GM21723 (cell line): ENCODE measurements at regions not wholly inside any gene's neighbourhood (a gene's known extent, or its start where the extent isn't known, plus 50 kb on each side); places are given as distances from the start of the nearest gene placed in this dataset.
"Not testable (repeated sequence)": the region's sequence is repeated elsewhere in the genome, so short reads cannot be mapped to it uniquely, and the experiment has no call there.

Source experiments
- ATAC-seq: cut with Tn5 transposase; IDR thresholded peaks from one replicate; pipeline ENCODE4 v1.9.1; 2021; ENCODE audit warnings: mild to moderate bottlenecking, moderate library complexity; ENCODE audit not compliant: unreplicated experiment

DNA sequence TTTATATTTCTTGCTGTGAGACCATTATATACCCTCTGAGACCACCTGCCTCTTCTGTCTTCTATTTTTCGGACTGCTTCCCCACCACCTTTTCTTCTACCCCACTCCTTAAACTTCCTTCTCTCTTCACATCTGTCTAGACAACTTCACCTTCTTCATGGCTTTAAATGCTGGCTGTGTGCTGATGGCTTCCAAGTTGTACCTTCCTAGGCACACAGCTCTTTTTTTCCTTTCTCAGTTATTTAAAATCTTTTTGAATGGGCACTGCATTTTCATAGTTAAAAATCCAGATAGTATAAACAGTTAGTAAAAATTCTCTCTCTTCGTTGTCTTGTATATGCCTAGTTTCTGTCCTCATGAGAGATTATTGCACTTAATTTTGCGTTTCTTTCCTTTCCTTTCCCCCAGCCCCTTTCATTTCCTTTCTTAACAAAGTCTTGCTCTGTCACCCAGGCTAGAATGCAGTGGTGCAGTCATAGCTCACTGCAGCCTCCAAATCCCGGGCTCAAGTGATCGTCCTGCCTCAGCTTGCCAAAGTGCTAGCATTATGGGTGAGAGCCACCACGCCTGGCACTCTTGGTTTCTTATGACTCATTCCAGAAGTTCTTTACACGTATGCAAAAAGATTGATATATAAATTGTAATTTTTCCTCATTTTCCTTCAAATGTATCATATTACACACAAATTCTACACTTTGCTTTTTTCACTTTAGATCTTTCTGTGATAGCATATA, 114.3 kb downstream of the NPIPB5 start:
- ATAC-seq, result no peak

GRCh38 chr16:22625967-22626366, 115.3 kb downstream of the NPIPB5 start:
- ATAC-seq, result no peak

DNA sequence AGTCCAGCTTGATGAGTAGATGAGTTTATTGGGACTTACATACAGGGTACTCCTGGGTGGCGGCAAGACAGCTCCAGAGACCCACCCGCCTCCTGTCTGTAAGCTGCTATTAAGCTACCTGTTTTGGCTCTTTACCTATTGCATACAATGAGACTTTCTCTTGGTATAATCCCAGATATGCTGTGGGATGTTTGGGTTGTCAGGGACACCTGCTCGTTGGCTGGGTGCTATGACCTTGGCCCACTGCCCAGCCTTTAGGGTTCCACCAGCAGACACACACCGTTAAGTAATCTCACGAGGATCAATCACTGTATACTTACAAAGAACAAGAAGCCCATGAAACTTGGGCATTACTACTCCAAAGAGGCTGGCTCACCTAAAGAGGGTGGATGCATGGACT, 116.4 kb downstream of the NPIPB5 start:
- no peak for ATAC-seq

DNA sequence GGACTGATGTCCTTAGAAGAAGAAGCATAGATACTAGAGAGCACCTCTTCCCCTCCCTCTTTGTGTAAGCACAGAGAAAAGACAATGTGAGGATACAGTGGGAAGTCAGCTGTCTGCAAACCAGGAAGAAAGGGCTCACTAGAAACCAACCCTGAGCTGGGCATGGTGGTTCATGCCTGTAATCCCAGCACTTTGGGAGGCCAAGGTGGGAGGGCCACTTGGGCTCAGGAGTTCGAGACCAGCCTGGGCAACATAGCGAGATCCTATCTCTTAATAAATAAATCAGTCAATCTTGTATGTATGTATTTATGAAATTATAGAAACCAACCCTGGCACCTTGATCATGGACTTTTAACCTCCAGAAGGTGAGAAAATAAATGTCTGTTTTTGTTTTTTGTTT, 118.3 kb downstream of the NPIPB5 start:
- ATAC-seq, result no peak

DNA sequence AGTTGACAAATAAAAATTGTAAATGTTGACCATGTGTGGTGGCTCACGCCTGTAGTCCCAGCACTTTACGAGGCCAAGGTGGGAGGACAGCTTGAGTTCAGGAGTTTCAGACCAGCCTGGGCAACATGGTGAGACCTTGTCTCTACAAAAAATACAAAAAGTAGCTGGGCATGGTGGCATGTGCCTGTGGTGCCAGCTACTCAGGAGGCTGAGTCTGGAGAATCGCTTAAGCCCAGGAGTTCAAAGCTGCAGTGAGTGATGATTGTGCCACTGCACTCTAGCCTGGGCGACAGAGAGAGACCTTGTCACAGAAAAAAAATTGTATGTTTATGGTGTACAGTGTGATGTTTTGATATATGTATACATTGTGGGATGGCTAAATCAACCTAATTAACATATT, 119.6 kb downstream of the NPIPB5 start:
- no peak for ATAC-seq

DNA sequence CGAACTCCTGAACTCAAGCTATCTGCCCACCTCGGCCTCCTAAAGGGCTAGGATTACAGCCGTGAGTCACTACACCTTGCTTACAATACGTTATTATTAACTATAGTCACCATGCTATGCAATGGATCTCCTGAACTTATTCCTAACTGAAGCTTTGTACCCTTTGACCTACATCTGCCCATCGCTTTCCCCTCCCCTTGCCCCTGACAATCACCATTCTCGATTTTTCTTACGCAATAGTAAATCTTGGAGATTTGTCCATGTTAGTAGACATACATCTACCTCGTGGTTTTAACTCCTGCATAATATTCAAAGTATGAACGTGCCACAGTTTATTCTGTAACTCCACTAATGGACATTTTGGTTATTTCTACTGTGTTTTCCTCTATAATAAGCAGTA, 120.6 kb downstream of the NPIPB5 start:
- ATAC-seq, result no peak

GRCh38 chr16:22632606-22633005, 121.9 kb downstream of the NPIPB5 start:
- ATAC-seq, result no peak

DNA sequence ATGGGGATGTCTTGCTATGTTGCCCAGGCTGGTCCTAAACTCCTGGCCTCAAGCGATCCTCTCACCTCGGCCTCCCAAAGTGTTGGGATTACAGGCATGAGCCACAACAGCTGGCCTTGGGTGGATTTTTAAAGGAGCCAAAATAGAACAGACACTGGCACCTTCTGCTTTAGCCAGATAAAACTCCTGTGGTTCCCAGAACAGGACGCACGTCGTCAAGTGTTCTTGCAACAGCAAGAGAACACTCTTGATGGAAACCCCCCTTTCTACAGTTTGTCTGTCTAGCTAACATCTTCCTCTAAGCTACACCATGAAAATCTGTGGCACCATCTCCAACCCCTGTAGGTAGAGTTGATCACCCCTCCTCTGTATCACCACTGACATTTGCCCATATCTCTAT, 122.6 kb downstream of the NPIPB5 start:
- ATAC-seq, result no peak

GRCh38 chr16:22633799-22634198, 123.1 kb downstream of the NPIPB5 start:
- ATAC-seq, result no peak

GRCh38 chr16:22634954-22635353, 124.3 kb downstream of the NPIPB5 start:
- no peak for ATAC-seq

- no peak for ATAC-seq
These were observed 124.7 kb downstream of the NPIPB5 start for GRCh38 chr16:22635357-22635761.

- no peak for ATAC-seq
These were observed 125.1 kb downstream of the NPIPB5 start for GRCh38 chr16:22635801-22636200.

GRCh38 chr16:22638393-22639206, 127.9 kb downstream of the NPIPB5 start:
- ATAC-seq, result no peak

- no peak for ATAC-seq
These were observed 130.5 kb downstream of the NPIPB5 start for GRCh38 chr16:22641131-22641628.

DNA sequence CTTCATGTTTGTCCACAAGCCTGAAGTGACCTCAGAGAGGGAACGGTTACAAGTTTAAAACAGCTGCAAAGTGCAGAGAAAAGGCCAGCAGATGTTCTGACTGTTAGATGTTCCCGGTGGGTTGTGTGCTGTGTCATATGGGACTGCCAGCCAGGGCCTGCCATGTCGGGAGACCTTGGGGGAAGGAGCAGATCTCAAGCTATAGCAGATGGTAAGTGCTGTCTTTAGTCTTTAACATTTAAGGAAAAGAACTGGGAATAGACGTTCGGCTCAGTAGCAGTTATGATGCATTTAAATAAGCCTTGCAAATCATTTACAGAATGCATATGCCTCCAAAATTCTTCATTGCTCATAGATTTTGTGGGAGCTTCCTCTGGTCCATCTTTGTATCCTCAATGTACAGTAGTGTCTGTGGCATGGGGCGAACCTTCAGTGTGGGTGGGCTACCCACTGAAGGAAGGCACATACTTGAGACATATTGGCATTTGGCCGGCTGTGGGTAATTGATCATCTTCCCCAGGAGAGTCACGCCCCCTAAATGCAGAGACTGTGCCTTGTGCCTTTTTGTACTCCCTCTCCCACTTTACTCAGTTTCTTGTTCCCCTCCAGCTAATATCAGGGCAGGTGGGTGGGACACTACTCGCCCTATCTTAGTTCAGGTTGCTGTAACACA, 131.9 kb downstream of the NPIPB5 start:
- no peak for ATAC-seq

DNA sequence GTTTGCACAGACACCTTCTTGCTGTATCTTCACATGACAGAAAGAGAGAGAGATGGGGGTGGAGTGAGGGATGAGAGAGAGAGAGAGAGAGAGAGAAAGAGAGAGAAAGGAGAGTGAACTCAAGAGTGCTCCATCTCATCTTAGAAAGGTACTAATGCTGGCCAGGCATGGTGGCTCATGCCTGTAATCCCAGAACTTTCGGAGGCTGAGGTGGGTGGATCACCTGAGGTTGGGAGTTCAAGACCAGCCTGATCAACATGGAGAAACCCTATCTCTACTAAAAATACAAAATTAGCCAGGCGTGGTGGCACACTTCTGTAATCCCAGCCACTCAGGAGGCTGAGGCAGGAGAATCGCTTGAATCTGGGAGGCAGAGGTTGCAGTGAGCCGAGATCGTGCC, 132.5 kb downstream of the NPIPB5 start:
- ATAC-seq, result not testable (repeated sequence)

DNA sequence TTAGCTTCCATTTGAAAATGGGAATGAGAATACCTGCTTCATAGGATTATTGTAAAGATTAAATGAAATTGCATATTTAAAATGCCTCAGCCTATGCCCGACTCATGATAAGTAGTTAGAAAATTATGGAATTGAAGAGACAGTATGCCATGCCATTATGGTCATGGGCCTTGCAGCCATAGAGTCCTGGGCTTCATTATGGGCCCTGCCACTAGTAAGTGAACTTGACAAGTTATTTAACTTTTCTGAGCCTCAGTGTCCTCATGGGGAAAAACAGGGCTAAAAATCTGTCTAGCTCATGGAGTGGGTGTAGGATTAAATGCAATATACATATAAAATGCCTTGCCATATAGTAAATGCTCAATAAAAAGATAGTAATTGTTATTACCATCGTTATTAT, 133.2 kb downstream of the NPIPB5 start:
- ATAC-seq, result no peak

GRCh38 chr16:22645868-22646267, 135.2 kb downstream of the NPIPB5 start:
- no peak for ATAC-seq

GRCh38 chr16:22646948-22647556, 136.4 kb downstream of the NPIPB5 start:
- no peak for ATAC-seq

DNA sequence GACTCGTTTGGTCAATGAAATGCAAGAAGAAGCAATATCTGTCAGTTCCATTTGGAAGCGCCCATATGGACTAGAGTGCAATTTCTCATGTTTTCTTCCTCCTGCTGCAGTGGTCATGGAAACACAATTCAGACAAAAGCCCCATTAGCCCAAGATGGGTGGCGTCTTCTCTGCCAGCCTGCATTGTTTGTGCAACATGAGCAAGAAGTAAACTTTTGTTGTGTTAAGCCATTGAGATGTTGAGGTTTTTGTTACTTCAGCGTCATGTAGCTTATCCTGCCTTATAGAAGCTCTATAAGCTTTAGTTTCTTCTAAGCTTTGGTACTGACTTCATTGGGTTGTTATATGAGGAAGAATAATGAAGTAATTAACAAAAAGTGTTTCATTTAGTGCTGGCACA, 137.4 kb downstream of the NPIPB5 start:
- ATAC-seq, result no peak

- ATAC-seq, result no peak
These were observed 138.2 kb downstream of the NPIPB5 start for GRCh38 chr16:22648941-22649340.
